HG02610 (cell line): ENCODE measurements at regions not wholly inside any gene's neighbourhood (a gene's known extent, or its start where the extent isn't known, plus 50 kb on each side); places are given as distances from the start of the nearest gene placed in this dataset.
A peak's percentile ranks its signal among the peaks of the same experiment; 100 is the strongest.
"Not testable (repeated sequence)": the region's sequence is repeated elsewhere in the genome, so short reads cannot be mapped to it uniquely, and the experiment has no call there.

ENCODE experiments used
- ATAC-seq: cut with Tn5 transposase; IDR thresholded peaks from one replicate; pipeline ENCODE4 v1.9.1; 2021; ENCODE audit warnings: mild to moderate bottlenecking, moderate library complexity; ENCODE audit not compliant: unreplicated experiment

DNA sequence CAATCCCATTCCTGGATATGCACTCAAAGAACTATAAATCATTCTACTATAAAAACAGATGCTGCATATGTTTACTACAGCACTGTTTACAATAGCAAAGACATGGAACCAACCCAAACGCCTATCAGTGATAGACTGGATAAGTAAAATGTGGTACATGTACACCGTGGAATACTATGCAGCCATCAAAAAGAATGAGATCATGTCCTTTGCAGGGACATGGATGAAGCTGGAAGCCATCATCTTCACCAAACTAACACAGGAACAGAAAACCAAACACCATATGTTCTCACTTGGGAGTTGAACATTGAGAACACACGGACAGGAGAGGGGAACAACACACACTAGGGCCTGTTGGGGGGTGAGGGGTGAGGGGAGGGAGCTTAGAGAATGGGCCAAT, 274.9 kb upstream of the KIAA1217 start:
- ATAC-seq: not testable (repeated sequence)

DNA sequence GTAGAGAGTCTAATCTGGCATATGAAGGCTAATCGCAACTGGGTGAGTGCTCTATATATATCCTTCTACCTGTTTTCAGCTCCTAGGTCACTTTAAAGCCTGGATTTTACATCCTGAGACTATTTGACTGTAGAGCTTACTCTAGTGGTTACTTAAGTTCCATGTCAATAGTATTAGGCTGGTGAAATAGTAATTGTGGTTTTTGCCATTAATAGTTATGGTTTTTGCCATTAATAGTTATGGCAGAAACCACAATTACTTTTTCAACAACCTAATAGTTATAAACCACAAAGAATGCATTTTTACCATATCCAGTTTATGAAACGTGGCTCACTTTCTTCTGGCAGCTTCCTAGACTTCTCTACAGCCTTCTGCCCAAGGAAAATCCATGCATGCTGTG, 263.1 kb upstream of the KIAA1217 start:
- ATAC-seq: no peak

DNA sequence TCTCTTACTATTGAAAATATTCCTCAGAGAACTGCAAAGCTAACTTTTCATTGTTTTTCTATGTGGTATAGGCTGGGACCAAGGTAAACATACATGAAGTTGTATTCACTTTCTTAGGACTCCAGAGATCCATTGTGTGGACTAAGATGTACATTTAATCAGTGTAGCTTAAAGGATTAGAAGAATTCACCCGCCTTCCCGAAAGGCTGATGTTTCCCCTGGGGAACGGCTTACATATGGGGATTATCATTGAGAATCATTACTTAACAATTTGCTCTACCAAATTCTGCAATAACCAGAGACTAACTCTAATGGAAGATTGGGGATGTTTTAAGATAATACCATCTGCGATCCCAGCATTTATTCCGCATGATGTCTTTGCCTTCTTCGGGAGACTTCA, 257.1 kb upstream of the KIAA1217 start:
- ATAC-seq: no peak

DNA sequence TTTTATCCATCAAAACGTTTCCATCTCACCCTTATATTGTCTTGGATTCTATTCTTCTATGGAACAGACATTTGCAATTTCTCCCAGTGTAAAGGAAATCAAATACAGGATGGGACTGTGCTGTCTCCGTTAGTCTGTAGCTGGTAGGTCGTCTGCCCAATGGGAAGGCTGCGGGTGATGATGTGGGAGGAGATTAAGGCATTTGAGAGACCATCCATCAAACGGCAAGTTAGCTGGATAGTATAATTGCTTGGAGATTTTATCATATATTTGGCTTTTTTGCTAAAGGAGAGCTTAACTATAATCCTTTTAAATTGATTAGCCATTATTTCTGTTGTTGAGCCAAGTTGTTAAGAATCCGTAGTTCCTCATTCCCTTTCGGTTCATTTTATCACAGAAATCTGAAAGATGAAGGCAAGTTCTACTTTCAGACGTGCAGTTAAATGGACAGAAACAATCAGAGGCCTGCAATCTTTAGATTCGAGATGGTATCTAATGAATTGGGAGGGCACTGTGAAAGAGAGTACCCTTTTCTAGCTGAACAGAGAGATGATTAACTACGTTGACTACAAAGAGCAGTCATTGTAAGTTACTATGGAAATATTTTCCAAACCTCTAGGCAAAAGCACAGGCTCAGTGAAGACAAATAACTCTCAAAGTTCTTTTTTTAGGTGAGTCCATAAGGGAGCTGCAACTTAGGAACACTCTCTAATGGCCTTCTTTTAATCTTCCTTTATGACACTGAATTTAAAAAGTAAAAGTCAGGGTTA, 253.3 kb upstream of the KIAA1217 start:
- no peak for ATAC-seq

DNA sequence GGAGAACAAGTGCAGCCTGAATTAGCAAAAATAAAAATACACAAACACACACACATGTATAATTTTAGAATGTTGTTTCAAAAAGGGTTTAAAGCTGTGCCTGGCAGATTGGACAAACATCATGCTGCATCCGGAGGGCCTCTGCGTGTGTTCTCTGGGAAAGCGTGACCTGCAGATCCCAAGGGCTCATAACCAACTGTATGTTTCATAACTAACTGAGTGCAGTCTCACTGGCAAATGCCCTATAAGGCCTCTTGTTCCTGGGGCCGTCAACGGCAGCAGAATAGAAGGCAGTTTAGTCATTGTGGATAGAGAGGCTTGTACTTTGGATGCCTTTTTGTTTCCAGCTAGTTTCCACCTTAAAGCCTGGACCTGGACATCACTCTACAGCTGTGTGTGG, 243.8 kb upstream of the KIAA1217 start:
- no peak for ATAC-seq

DNA sequence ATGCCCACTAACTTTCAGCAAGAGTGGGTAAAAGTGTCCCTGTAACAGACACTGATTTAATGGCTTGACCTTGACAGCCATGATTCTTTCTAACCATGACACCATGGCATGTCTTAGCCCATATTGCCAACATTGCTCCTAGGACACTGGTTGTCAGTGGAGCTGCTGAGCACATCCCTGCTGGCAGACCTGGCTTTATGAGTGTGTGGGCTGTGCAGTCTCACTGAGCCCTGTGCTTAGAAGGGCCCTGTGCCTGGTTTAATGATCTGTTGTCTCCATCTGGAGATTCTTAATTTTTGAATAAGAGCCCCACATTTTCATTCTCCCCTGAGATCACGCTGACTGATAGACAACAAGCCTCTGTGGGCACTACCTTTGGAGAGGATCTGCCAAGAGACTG, 243.1 kb upstream of the KIAA1217 start:
- no peak for ATAC-seq

DNA sequence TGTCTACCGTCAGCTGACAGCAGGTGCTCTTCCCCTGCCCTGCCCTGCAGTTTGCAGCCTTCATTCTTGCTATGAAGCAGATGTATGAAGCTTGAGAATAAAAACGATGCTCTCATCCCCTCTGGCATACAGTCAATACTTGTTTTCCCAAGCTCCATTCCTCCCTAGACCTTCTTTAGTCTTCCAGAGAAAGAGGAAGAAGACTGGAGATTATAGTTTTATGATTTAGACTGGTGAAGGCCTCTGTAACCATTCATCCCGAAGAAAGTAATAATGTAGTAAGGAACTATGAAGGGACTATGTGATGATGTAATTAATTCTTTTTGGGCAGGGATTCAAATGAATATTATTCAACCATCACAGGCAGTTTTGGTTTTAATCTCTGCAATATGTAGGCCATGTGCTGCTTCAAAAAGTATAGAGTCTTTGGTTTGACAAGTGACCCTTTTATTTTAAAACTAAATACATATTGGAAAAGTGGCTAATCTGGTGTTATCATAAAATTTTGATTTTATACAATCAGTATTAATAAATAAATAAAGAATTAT, 242.4 kb upstream of the KIAA1217 start:
- ATAC-seq: no peak

DNA sequence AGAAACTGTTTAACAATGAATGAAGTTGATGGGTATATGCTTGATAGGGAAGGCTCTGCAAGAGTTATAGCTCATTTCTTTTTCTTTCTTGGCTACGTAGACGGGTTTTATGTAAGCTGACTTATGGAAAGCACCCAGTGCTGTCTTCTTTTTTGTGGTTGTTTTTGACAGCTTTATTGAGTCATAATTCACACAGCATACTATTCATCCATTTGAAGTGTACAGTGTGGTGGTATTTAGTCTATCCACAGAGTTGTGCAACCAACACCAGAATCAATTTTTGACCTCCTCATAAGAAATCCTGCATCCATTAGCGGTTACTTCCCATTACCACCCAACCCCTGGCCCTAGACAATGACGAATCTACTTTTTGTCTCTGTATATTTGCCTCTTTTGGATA, 240.6 kb upstream of the KIAA1217 start:
- no peak for ATAC-seq

DNA sequence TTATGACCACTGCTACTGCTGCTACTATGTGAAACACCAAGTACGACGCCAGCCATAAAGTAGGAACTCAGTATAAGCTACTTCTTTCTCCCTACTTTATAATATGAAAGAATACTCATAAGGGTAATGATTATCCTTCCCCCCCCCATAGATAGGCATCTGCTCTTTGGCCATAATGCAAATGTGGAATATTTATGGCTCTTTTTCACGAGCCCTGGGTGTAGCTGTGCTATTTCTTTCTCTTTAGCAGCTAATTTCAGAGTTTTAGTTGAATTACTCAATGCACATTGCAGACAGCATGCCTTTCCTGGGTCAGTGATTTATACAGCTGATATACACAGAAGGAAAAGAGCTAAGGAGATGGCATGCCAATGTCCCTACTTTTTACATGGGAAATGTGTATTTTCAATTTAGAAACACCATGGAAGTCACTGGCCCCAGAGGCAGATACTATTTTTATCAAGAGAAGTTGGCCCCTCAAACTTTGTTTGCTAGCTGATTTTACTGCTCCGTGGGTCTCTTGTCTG, 234.1 kb upstream of the KIAA1217 start:
- no peak for ATAC-seq

DNA sequence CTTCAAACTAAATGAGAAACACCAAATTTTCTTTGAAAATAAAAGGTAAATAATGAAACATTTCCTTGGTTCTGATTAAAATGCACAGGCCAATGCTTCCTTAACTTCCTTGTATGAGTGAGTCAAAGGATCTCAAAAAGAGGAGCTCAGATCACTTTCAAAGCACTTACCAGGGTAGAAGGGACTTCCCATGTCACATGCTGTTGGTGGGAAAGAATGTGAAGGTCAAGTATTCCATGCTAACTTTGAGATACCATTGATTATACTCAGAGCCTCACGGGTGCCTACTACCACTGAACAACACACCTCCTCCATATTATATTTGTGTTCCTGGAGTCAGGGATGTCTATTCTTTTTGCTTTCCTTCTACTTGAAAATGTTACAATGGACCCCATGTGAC, 233.5 kb upstream of the KIAA1217 start:
- no peak for ATAC-seq

DNA sequence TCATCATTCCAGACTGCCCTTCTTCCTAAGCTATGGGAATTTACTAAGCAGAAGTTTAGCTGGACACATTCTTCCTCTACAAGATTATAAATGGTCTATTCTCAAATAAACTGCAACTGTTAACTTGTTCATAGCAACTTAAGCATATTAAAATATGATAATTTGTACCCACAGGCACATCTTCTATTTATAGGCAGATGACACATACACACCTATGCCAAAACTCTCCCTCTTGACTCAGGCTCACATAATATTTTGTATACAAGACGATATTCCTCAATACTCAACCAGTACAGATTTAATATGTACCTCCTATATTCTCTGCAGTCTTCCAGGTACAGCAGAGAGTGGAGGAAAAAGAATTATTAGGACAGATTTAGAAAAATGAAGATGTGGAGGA, 232.7 kb upstream of the KIAA1217 start:
- no peak for ATAC-seq

DNA sequence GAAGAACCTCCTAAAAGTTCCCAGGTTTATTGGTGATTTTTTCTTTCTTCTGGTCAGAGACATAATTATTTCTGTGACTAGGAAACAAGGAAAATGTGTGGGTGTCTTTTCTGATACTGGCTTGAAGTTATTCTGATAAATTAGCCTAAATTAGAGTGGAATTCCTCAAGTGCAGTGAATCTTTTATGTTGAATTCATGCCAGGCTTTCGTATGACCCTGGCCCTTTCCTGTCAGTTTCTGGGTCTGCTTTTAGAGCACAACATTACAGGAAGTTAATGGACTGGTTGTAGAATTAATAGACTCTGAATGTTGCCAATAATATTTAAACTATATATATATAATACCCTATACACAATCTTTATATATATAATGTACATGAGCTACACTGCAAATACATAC, 230.6 kb upstream of the KIAA1217 start:
- no peak for ATAC-seq

DNA sequence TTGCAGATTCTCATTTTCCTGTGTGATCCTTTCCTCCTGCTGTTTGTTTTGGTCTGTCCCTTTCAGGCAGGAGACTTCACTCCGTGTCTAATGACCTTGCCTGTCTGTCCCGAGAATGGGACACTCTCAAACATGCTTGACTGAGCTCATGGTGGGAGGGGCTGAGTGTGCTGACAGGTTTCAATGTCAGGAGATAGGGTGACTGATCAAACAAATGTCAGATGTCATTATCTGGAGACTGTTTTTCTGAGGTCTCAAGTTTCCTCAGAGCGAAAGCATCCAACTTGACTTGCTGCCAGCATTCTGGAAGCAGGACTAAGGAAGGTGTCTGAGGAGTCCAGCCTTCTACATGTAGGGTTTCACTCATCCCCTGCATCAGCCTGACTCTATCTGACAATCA, 228.8 kb upstream of the KIAA1217 start:
- ATAC-seq: no peak

DNA sequence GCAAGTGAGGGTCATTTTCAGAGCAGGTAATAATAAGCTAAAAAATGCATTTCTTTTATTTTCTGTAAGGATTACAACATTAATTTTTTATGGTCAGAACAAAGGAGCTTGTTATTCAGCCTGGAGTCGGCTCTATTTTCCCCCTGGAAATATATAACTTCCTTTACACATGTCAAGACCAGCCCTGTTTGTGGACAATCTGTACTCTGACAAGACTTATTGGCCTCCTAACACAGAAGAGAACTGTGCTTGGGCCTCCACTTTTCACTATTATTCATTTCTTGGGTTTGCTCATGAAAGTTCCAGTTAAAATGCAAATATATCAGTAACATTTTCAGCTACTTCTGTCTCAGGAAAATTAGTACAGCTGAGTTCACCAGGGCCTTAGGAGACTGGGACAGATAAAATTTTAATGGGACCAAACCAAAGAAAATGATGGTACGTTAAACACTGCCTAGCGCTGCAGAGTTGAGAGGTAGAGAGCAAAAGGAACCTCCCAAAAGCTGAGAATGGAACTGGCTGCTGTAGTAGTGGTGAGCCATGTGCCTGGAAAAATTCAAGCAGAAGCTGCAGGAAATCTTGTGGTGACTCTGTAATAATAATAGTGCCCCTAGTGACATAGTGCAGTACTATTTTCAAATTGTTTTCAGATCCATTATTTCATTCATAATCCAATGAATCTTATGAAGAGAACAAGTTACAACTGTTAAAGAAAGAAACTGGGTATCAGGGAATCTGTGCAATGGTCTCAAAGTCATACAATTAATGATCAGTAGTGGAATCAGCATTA, 227.2 kb upstream of the KIAA1217 start:
- no peak for ATAC-seq

DNA sequence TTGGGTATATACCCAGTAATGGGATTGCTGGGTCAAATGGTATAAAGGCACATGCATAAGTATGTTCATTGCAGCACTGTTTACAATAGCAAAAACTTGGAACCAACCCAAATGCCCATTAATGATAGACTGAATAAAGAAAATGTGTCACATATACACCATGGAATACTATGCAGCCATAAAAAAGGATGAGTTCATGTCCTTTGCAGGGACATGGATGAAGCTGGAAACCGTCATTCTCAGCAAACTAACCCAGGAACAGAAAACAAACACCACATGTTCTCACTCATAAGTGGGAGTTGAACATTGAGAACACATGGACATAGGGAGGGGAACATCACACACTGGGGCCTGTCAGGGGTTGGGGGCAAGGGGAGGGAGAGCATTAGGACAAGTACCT, 224.5 kb upstream of the KIAA1217 start:
- not testable (repeated sequence) for ATAC-seq

DNA sequence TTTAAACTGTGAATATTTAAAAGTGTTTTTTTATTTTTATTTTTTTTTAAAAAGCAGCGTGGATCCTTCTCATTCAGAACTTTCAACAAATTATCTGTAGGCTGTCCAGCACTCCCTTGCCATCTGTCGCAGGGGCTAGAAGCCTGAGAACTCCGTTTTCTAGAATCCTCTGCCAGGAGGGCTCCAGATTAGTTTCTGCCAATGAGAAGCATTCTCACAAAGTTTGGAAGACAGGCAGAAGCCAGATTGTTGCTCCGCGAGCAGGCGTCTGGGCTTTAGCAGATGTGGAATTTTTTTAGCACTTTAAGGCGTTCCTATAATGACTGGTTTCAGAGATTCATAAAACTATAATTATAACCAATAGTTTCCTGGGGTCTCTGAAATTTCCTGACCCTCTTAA, 220.9 kb upstream of the KIAA1217 start:
- no peak for ATAC-seq

DNA sequence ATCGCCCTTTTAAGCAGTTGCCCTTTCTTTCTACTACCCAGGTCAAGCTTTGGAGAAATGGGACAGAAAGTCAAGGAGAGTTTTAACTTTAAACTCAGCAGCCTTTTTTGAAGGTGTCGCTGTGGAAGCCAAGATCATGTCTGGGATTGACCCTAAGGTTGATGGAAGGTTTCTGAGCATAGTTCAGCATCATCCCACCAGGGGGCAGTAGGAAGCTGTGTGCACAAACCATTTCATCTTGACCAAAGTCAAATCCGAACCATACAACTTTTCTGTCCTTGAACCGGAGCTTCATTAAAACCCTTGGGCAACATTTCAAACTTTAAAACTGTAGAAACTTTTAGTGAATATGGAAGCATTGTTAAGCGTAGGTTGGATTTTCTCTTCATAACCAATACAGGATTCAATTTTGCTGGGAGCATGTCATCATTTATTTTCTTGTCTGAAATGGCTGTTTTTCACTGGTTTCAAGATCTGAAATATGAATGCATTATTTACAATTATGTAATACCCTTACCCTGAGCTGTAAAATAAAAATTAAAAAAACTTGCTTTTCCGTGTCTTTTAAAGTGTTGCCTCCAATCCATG, 214.4 kb upstream of the KIAA1217 start:
- peak; percentile 82 for ATAC-seq

DNA sequence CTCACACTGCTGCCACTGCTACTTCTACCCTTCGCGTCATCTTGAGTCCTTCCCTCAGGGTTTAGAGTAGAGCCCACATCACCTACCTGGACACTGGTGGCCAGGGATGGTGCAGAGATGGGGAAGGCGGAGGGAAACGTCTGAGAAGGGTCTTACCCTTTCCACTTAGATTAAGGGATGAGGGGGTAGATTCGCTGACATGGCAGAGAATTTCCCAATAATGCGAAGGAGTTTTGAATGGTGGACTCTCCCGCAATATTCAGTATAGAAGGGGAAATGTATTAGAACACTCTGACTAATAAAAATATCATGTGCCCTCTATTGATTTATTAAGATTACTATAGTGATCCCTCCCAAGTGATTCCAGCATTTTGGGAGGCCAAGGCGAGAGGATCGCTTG, 209.5 kb upstream of the KIAA1217 start:
- ATAC-seq: no peak

DNA sequence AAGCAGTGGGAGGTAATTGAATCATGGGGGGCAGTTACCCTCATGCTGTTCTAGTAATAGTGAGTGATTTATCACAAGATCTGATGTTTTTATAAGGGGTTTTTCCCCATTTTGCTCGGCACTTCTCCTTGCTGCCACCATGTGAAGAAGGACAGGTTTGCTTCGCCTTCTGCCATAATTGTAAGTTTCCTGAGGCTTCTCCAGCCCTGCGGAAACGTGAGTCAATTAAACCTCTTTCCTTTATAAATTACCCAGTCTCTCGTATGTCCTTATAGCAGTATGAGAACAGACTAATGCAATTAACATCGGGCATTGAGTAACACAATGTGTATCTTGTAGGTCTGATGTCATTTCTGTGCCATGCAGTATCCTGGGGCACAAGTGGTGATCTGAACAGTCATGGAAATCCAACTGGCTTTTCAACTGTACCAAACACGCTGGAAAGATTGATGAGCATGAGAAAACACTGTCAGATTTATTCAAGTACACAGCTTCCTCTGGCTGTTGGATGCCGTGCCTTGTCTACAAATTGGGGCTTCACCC, 208.6 kb upstream of the KIAA1217 start:
- no peak for ATAC-seq

DNA sequence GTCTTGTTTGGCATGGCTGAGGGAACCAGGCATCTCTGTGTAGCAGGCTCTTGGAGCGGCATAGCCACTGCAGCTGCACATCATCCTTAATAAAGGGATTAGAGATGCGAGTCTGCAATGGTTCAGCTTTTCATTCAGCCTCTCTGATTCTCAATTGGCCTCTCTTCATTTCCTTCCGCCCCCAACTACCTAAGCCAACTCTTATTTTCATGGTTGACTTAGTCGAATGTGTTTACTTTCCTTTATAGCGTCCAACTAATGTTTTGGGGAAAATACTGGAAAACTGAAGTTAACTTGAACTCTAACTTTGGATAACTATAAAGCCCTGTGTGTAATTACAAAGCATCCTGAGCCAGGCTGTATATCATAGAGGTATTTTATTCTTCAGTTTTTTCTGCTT, 202.2 kb upstream of the KIAA1217 start:
- ATAC-seq: no peak

DNA sequence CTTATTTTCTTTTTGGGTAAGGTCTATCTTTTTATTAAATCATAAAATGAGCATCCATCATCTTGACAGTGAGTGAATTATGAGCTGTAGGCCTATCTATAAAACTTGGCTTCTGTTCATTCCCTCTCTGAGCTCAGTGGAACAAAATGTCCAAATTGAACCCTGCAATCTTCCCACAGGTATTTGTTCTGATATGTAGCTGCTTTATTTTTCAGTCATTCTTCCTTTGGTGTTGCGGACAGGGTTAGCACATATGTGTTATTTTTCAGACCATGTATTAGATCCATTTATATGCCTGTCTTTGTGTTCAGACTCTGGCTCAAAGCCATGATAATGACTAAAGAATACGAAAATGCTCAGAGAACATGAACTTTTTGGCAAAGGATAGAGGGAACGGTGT, 201.6 kb upstream of the KIAA1217 start:
- ATAC-seq: no peak
